Adrenal gland (tissue), 5 donors: ENCODE measurements at regions not wholly inside any gene's neighbourhood (a gene's known extent, or its start where the extent isn't known, plus 50 kb on each side); places are given as distances from the start of the nearest gene placed in this dataset.

Experiments
- CTCF ChIP-seq, 6 experiments: fragments of 450-650 bp in 4 of 6; fragments of 200-600 bp in 2 of 6; sonication (generic) in 1 of 6; IDR thresholded peaks; 1 replicate in 5 of 6; 2 replicates in 1 of 6; pipeline versions ENCODE4 v1.5.1 to v1.8.0; 2016 to 2021; ENCODE audit warnings: antibody characterized with exemption in 6 of 6, mild to moderate bottlenecking in 2 of 6, moderate library complexity in 1 of 6
- POLR2A ChIP-seq, 2 donors: fragments of 450-650 bp; IDR thresholded peaks; one replicate each; pipeline ENCODE4 v1.6.1; 2017; ENCODE audit warnings: antibody characterized with exemption in 2 of 2, mild to moderate bottlenecking in 2 of 2, moderate library complexity in 1 of 2
- donor health status: DM: no; HTN: no; CAD: no.

- TF ChIP-seq CTCF (IDR thresholded peaks at IDR 0.05): no peak
- TF ChIP-seq POLR2A (IDR thresholded peaks at IDR 0.05): no peak
These were observed 1647.9 kb downstream of the PLA2G4A start for GRCh38 chr1:188476606-188477005.
